ENCODE measurements at regions not wholly inside any gene's neighbourhood (a gene's known extent, or its start where the extent isn't known, plus 50 kb on each side); places are given as distances from the start of the nearest gene placed in this dataset.

GRCh38 chr20:48404598-48404997 lies 423.2 kb downstream of the PREX1 start:
- DNase-seq (ENCODE audit: low spot score), result no peak
- Mint-ChIP-seq H3K27me3 (ENCODE audit: insufficient read depth, low read depth) (peaks cover 26% of the 10 kb centered on the region), H3K9me3 (peaks cover 2% of the 10 kb centered on the region), H3K4me1 (peaks cover 31% of the 10 kb centered on the region), H3K36me3 (no peaks in the 10 kb centered on the region), H3K27ac (no peak overlapping the region), H3K4me3 (no peak overlapping the region)
- no peaks in the 10 kb centered on the region for H4K20me1 ChIP-seq (ENCODE audit: low read depth)
- peaks cover 31% of the 10 kb centered on the region for H3K4me1 ChIP-seq
- no peaks in the 10 kb centered on the region for H3K9me3 ChIP-seq (ENCODE audit: low read depth)
- no peaks in the 10 kb centered on the region for H3K79me2 ChIP-seq (ENCODE audit: low read depth)
- peaks cover 11% of the 10 kb centered on the region for H3F3A ChIP-seq (ENCODE audit: low read depth)
- H3K36me3 ChIP-seq, result no peaks in the 10 kb centered on the region
- H3K27me3 ChIP-seq, result no peaks in the 10 kb centered on the region
- peak; percentile 26 for TF ChIP-seq CTCF (IDR thresholded peaks at IDR 0.05)
- TF ChIP-seq EZH2 (IDR thresholded peaks at IDR 0.05), result no peak
- no peak overlapping the region for H3K27ac ChIP-seq
- no peak overlapping the region for H3K9ac ChIP-seq
- no peak overlapping the region for H3K4me3 ChIP-seq
- H3K4me2 ChIP-seq, result no peak overlapping the region
- H2AFZ ChIP-seq (replicated peaks), result no peak overlapping the region

- H3K4me3 Mint-ChIP-seq, result no peak overlapping the region
- Histone ChIP-seq H3K9ac (no peak overlapping the region), H2AFZ (replicated peaks) (no peak overlapping the region), H3K4me3 (no peak overlapping the region), H3K9me3 (ENCODE audit: low read depth) (no peaks in the 10 kb centered on the region), H4K20me1 (ENCODE audit: low read depth) (no peaks in the 10 kb centered on the region), H3K79me2 (ENCODE audit: low read depth) (no peaks in the 10 kb centered on the region), H3K4me1 (peaks cover 42% of the 10 kb centered on the region), H3F3A (ENCODE audit: low read depth) (peaks cover 22% of the 10 kb centered on the region), H3K27ac (no peak overlapping the region), H3K27me3 (no peaks in the 10 kb centered on the region), H3K4me2 (no peak overlapping the region), H3K36me3 (no peaks in the 10 kb centered on the region)
- peaks cover 22% of the 10 kb centered on the region for H3K27me3 Mint-ChIP-seq (ENCODE audit: insufficient read depth, low read depth)
- no peak for DNase-seq (ENCODE audit: low spot score)
- peaks cover 2% of the 10 kb centered on the region for H3K9me3 Mint-ChIP-seq
- no peaks in the 10 kb centered on the region for H3K36me3 Mint-ChIP-seq
- no peak overlapping the region for H3K27ac Mint-ChIP-seq
- H3K4me1 Mint-ChIP-seq, result peaks cover 36% of the 10 kb centered on the region
- TF ChIP-seq CTCF (IDR thresholded peaks at IDR 0.05), result no peak
- TF ChIP-seq EZH2 (IDR thresholded peaks at IDR 0.05), result no peak
- TF ChIP-seq EZH2phosphoT487 (IDR thresholded peaks at IDR 0.05), result no peak
Observed at GRCh38 chr20:48403167-48403761, 424.5 kb downstream of the PREX1 start.

- Mint-ChIP-seq H3K36me3 (no peaks in the 10 kb centered on the region), H3K27ac (no peak overlapping the region)
- no peak for TF ChIP-seq EZH2 (IDR thresholded peaks at IDR 0.05)
- TF ChIP-seq EZH2phosphoT487 (IDR thresholded peaks at IDR 0.05), result no peak
- TF ChIP-seq CTCF (IDR thresholded peaks at IDR 0.05), result no peak
Observed at GRCh38 chr20:48401359-48401758, 426.4 kb downstream of the PREX1 start.

More at GRCh38 chr20:48401359-48401758, 426.4 kb downstream of the PREX1 start:
- Mint-ChIP-seq H3K27me3 (ENCODE audit: insufficient read depth, low read depth) (peaks cover 20% of the 10 kb centered on the region), H3K4me3 (no peak overlapping the region), H3K4me1 (peaks cover 38% of the 10 kb centered on the region), H3K9me3 (peaks cover 2% of the 10 kb centered on the region)
- Histone ChIP-seq H3K36me3 (no peaks in the 10 kb centered on the region), H3K79me2 (ENCODE audit: low read depth) (no peaks in the 10 kb centered on the region), H3K4me1 (peaks cover 28% of the 10 kb centered on the region), H3F3A (ENCODE audit: low read depth) (peaks cover 12% of the 10 kb centered on the region), H4K20me1 (ENCODE audit: low read depth) (no peaks in the 10 kb centered on the region), H2AFZ (replicated peaks) (no peak overlapping the region), H3K9me3 (ENCODE audit: low read depth) (no peaks in the 10 kb centered on the region), H3K9ac (no peak overlapping the region), H3K27ac (no peak overlapping the region), H3K4me2 (no peak overlapping the region), H3K27me3 (no peaks in the 10 kb centered on the region), H3K4me3 (no peak overlapping the region)
- no peak for DNase-seq (ENCODE audit: low spot score)
